EH (cell line): ENCODE measurements at regions not wholly inside any gene's neighbourhood (a gene's known extent, or its start where the extent isn't known, plus 50 kb on each side); places are given as distances from the start of the nearest gene placed in this dataset.
"Not testable (repeated sequence)": the region's sequence is repeated elsewhere in the genome, so short reads cannot be mapped to it uniquely, and the experiment has no call there.

Experiments
- DNase-seq: peaks from one replicate; pipeline ENCODE4 v3.0.0-alpha.2; 2015; ENCODE audit warnings: low read depth

DNA sequence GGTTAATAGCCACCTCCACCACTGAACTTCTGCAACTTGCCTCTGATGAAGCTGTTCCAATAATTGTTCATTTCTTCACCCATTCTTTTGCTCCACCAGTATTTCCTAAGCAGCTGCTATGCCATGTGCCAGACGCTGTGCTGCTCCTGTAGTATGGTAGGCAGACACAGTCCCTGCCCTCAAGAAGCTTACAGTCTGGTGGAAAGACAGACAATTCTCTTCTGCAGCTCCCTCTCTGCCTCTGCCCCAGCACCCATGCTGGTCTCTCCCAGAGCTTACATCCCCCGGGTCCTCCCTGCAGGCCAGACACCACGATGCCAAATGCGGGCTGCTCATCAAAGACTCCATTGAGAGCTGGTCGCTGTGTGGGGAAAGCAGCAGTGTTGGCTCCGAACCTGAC lies 111.6 kb upstream of the ESRRB start:
- DNase-seq: no peak

DNA sequence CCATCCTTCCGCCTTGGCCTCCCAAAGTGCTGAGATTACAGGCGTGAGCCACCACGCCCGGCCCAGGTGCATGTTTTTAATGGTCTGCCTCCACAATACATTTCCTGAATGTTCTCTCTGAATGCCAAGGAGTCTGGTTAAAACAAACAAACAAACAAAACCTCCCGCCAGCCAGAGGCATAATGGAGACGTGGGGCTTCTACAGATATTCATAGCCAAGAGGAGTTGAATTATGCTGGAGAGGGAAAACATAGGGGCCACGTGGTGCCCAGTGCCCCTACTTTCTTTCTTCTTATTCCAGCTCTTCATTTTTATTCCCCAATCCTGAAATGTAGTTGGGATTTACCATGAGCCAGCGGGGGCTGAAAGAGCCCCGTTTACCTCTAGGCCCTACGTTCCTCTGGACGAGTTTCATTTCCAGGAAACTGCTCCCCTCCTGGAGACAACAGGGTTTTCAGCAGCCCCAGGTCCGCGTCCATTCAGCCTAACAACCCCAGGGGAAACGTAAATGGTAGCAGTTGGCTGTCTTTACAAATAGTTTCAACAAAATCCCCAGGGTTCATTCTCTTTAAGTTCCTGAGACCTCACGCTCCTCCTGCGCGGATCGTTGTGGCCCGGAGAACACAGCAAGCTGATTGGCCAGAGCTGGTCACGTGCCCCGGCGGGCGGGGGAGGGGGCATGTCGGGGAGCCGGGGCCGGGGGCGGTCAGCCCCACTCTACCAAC lies 108.5 kb upstream of the ESRRB start:
- DNase-seq: peak; percentile 52

DNA sequence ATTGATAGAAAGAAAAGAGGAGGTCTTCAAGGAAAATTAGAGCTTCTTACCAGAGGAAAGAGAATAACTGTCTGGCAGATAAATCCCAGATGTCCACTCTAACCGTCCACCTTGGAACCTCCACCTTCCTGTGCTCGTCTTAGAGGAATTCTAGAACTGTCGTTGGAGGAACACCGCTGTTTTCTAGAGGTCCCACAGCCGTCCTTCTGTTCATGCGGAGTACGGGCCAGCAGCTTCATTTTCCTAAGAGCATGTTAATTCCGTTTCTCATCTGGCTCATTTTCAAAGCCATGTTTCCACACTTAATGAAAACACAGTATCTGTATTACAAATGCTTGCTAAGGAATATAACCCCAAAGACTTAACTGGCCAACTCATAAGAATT lies 107.9 kb upstream of the ESRRB start:
- DNase-seq: no peak

DNA sequence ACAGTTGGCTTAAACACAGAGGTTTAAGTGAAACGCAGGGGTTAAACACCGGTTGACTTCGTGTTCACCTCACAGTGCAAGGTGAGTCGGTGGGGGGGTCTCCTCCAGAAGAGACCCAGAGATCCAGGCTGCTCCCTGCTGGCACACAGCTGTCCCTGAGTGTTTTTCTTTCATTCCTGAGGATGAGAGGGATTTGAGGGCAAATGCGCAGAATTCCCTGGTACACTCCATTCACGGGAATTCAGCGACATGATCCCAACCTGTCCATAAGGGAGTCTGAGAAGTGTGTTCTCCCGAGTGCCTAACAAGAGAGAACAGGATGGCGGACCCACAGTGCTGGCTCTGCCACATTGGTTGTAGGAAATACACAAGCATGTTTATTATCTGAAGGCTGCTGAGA lies 107.2 kb upstream of the ESRRB start:
- no peak for DNase-seq

- DNase-seq: no peak
Observed at GRCh38 chr14:76271041-76271755, 104.7 kb upstream of the ESRRB start.

- DNase-seq: no peak
Observed at GRCh38 chr14:76272349-76272748, 103.6 kb upstream of the ESRRB start.

GRCh38 chr14:76272774-76273173 lies 103.2 kb upstream of the ESRRB start:
- no peak for DNase-seq

DNA sequence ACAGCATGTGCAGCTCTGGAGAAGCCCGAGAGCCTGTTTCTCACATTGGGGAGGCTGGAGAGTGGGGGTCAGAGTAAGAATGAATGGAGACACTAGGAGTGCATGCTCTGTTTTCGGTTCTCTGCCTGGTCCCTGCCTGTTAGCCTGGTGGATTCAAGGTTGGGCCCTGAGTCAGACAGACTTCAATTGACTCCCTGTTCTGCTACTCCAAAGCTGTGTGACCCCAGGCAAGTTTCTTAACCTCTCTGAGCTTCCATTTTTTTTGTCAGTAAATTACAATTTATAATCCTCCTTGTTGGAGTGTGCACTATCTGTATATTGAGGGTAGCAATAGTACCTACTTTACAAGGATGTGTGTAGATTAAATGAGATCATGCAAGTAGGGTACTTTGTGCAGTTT lies 102.6 kb upstream of the ESRRB start:
- DNase-seq: no peak

- DNase-seq: no peak
Observed at GRCh38 chr14:76274324-76274723, 101.6 kb upstream of the ESRRB start.

GRCh38 chr14:76277586-76278130 lies 98.3 kb upstream of the ESRRB start:
- no peak for DNase-seq

DNA sequence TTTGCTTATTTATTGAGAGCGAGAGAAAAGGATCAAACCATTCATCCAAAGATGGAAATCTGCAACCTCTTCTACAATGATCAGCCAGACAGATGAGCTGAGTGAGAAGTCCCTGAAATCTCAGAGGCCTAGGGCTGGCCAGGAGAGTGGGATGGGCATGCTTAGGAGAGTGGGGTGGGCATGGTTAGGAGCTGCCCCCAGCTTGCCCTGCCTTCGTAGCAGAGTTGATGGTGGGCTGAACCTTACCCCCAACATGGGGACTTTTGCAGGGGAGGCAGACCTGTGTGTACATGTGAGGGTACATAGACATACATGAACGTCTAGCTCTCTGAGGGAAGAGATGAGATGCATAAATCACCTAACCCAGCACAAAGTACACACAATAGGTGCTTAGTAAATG lies 95.7 kb upstream of the ESRRB start:
- no peak for DNase-seq

GRCh38 chr14:76282581-76282980 lies 93.4 kb upstream of the ESRRB start:
- DNase-seq: no peak

- DNase-seq: no peak
Observed at GRCh38 chr14:76287063-76287462, 88.9 kb upstream of the ESRRB start.

DNA sequence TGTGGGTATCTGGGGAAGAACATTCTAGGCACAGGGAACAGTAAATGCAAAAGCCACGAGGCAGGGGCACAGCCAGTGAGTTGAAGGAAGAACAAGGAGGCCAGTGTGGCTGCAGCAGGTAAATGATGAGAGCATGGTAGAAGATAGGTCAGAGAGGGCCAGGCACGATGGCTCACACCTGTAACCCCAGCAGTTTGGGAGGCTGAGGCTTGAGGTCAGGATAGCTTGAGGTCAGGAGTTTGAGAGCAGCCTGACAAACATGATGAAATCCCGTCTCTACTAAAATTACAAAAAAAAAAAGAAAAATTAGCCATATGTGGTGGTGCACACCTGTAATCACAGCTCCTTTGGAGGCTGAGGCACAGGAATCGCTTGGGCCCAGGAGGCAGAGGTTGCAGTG lies 86.7 kb upstream of the ESRRB start:
- DNase-seq: no peak

DNA sequence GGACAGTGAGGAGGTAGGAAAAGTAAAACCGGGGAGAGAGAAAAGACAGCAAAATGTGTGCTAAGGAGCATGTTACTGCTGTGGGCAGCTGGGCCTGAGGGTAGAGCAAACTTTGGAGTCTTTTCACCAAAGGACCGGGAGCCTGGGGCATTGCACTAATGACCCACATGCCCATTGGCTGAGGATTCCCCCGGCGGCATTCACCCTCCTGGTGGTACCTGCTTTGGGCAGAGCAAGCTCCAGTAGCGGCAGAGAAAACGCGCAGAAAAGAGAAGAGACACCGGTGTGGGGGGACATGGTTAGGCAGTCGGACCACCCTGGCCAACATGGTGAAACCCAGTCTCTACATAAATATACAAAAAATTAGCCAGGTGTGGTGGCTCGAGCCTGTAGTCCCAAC lies 83.4 kb upstream of the ESRRB start:
- DNase-seq: no peak

GRCh38 chr14:76293221-76293620 lies 82.7 kb upstream of the ESRRB start:
- no peak for DNase-seq

- no peak for DNase-seq
Observed at GRCh38 chr14:76293923-76294322, 82.0 kb upstream of the ESRRB start.

DNA sequence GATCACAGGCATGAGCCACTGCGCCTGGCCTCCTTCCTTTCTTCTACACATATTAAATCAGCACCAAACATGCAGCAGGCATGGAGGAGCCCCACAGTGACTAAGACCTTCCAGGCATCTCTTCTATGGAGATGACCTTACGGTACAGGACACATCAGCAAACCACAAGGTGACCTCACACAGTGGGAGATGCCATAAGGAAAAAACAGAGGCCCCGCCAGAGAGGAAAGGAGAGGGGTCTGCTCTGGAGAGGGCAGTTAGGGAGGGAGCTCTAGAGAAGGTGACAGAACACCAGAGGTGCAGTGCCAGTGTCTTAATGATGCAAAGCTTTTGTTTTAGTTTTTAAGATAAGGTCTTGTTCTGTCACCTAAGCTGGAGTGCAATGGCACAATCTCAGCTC lies 81.1 kb upstream of the ESRRB start:
- no peak for DNase-seq

DNA sequence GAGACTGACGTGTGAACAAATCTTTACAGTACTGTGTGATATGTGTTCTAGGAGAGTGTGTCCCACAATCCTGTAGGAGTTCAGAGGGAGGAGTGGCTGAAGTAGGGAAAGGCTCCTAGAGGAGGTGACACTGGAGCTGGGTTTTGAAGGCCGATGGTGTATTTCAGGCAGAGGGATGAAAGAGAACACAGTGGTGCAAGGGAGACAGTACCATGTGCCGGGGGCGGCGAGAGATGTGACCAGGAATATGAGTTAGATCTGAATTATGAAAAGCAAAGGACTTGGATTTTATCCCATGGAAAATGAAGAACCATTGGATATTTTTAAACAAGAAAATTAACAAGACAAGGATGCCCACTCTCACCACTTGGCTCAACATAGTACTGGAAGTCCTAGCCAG lies 77.0 kb upstream of the ESRRB start:
- no peak for DNase-seq

GRCh38 chr14:76303188-76303587 lies 72.7 kb upstream of the ESRRB start:
- not testable (repeated sequence) for DNase-seq

DNA sequence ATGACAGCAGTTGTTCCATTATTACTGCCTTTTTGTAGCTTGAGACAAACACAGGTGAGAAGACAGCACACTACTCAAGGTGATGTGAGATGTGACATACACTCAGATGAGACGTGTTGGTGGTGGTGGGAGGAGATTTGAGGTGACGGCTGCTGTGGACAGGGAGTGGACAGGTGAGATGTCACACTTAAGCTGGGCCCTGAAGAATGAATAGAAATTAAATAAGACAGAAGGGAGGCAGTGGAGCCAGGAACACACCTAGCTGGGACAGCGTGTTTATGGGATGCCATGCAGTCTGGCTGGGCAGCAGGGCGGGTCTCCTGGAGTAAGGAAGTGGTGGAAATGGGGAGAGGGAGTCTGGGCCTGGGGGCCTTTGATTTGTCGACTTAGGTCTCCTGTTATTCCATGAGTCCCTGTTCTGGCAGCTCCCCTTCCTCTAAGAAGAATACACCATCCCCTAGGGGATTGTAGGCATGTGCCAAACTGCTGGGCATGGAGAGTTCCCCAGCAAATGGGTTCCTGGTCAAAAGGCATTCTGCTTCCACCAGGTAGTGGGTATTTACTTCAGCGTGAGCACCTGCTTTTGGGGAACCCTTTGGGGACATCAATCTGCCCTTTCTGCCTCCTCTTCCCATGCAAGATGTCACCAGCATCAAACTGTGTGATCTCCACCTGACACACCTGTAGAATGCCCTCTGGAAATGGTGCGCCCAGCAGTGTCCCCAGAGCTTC lies 71.2 kb upstream of the ESRRB start:
- DNase-seq: no peak

- DNase-seq: no peak
Observed at GRCh38 chr14:76305268-76305826, 70.6 kb upstream of the ESRRB start.

DNA sequence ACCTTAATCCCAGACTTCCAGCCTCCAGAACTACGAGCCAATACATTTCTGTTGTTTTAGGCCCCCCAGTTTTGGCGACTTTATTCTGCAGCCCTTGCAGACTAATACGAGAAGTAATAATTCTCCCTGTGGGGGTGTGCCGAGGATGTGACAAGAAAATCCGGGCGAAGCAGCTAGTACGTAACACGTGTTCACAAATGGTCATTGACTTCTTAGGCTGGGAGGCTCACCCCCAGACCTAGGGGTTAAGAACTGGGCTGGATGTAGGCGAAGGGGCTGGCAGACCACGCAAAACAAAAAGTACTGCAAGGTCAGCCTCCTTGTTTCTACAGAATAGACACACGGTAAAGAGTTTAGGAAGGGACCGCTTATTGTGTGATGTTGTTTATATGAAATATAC lies 69.8 kb upstream of the ESRRB start:
- no peak for DNase-seq
